Astrocyte of the spinal cord (primary cell): ENCODE measurements at regions not wholly inside any gene's neighbourhood (a gene's known extent, or its start where the extent isn't known, plus 50 kb on each side); places are given as distances from the start of the nearest gene placed in this dataset.

Source experiments
- DNase-seq: peaks from one replicate; pipeline ENCODE4 v3.0.0; 2011; ENCODE audit warnings: low read depth, low spot score
- H3K4me3 ChIP-seq: 2 replicates; pipeline ENCODE4 v1.5.1; 2011; ENCODE audit warnings: low read depth, mild to moderate bottlenecking, low read length, moderate library complexity
- in situ Hi-C: cut with HindIII; loops from 2 replicates; pipeline ENCODE4 v1.10.0; 2017; ENCODE audit warnings: low sequenced_read_pairs
- TF ChIP-seq, protein P1 (sequence below): IDR thresholded peaks from 2 replicates; pipeline ENCODE4 v1.5.1; 2012; ENCODE audit warnings: low read depth, mild to moderate bottlenecking, low read length, inconsistent platforms

DNA sequence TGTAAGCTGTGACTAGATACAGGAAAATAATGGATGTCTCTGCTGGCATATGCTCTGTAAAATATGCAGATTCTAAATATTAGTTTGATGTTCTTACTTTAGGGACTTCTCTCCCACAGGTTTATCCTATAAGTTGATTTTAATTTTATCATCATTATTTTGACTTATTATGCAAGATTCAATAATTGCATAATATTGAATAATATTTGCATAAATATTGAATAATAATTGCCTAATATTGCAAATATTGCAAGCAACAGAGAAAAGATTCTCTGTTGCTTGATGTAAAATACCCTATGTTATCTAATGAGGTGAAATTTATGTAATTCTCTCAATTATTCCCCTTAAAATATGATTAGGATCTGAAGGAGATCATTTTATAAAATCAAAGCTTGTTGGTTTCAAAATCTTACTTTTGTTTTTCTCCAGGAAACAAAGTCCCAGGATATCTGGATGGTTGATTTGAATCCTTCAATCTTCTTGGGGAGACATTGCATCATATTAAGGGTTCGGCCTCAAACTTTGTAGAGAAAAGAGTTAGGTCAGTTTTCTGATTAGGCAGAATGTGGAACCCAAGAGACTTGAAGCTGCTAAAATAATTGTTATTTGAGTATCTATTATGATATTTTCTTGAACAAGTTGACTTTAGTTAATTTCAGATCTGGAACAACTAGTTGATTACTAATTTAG lies 92.8 kb upstream of the MTPN start:
- TF ChIP-seq, protein P1, sequence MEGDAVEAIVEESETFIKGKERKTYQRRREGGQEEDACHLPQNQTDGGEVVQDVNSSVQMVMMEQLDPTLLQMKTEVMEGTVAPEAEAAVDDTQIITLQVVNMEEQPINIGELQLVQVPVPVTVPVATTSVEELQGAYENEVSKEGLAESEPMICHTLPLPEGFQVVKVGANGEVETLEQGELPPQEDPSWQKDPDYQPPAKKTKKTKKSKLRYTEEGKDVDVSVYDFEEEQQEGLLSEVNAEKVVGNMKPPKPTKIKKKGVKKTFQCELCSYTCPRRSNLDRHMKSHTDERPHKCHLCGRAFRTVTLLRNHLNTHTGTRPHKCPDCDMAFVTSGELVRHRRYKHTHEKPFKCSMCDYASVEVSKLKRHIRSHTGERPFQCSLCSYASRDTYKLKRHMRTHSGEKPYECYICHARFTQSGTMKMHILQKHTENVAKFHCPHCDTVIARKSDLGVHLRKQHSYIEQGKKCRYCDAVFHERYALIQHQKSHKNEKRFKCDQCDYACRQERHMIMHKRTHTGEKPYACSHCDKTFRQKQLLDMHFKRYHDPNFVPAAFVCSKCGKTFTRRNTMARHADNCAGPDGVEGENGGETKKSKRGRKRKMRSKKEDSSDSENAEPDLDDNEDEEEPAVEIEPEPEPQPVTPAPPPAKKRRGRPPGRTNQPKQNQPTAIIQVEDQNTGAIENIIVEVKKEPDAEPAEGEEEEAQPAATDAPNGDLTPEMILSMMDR = no peak
- in situ Hi-C loops = no loop called here
- no peak for DNase-seq
- no peak overlapping the region for H3K4me3 ChIP-seq

DNA sequence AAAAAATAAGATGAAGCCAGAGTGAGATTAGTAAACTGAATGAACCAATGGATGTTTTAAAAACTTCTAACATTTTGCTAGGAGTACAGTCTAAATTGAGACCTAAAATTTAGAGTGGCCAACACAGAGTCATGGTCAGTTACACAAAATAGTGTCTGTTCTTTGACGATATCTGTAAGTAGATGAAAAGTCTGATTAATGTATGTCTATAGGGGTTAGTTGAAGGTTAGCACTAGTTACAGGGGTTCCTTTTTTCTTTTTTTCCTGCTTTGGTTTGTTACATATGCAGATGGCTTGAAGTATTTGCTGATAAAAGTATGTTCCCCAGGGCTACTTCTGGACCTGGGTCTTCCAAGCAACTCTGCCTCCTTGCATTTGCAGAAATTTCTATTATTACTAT lies 90.1 kb upstream of the MTPN start:
- no peak overlapping the region for H3K4me3 ChIP-seq
- in situ Hi-C loops = no loop called here
- TF ChIP-seq, protein P1 = no peak
- DNase-seq = no peak

DNA sequence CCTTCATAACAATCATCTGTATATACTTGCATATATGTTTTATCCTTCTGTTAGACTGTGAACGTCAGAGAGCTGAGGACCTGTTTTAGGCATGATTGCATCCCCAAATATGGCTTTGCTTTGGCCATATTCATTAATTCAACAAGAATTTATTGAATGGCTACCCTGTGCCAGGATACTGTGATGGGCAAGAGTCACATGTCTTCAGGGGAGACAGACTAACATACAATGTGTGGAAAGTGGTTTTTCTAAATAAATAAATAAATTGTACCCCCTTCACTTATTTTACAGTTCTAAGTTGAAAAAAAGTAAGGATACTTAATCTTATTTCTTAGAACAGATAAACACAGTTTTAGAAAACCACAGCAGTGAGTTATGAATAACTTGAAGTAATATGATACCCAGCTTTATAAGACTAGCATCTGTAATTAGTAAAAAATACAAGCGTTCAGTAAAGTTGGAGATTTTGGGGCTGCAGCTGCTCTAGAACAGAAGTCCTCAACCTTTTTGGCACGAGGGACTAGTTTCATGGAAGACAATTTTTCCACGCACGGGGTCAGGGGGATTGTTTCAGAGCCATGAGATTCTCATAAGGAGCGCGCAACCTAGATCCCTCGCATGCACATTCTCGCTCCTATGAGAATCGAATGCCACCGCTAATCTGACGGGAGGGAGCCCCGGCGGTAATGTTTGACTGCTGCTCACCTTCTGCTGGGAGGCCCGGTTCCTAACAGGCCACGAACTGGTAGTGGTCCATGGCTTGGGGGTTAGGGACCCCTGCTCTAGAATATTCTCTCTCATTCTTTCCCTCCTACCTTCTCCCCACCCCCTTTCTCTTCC lies 89.4 kb upstream of the MTPN start:
- no peak for DNase-seq
- in situ Hi-C loops = no loop called here
- TF ChIP-seq, protein P1 = no peak
- H3K4me3 ChIP-seq = no peak overlapping the region

DNA sequence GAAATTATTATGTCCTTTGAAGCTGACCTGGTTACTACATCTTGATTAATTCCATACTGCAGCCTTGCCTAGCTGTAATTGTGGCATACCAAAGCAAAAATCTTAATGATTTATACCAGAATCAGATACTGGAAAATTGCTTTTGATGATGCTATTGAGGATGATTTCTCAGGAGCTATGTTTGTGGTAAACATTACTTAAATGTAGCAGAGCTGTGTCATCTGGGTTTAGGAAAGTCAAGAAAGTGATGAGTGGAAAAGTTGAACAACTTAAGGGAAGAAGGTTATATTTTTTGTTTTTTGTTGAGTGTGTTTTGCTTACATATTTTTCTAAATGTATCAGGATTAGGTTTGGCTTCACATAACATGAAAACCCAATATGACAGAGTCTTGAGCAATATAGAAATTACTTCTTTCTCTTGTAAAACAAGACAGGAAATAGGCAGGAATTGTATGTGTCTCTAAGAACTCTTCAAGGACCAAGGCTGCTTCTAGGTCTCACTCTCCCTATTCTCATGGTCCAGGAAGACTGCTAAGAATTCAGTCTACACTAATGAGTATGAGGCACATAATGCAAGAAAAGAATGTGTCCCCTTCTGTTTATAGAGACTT lies 87.6 kb upstream of the MTPN start:
- no peak overlapping the region for H3K4me3 ChIP-seq
- DNase-seq = no peak
- in situ Hi-C loops = no loop called here
- TF ChIP-seq, protein P1 = no peak

DNA sequence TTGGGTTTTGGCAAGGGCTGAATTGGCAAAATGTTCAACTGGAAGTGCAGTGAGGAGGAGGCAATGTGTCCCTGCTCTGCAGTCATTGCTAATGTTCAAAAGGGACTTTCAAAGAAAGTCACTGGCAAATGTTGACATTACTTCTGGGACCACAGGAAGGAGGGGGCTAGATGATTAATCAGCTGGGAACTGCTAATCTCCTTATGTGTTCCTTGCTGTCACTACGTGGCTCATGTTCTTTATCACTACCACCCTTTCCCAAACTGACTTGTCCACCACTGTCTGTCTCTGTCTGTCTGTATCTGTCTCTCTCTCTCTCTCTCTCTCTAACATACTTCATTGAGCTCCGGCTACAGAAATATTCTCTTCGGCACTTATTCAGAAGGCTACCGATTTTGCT lies 86.9 kb upstream of the MTPN start:
- TF ChIP-seq, protein P1 = no peak
- H3K4me3 ChIP-seq = no peak overlapping the region
- DNase-seq = no peak
- in situ Hi-C loops = no loop called here

DNA sequence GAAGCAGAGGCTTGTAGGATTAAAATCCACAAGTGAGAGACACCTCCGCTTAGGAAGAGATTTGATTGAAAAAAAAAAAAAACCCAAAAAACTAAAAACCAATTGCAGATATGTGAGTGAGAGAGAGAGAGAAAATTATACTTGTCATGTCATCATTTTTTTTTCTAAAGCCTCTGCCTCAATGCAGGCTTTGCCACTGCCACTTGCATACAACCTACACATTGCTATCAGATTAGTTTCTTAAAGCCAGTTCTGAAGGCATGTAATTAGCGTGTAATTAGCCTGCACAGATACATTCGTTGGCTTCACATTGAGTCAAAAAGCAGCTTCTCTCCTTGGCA lies 86.1 kb upstream of the MTPN start:
- in situ Hi-C loops = no loop called here
- TF ChIP-seq, protein P1 = no peak
- no peak for DNase-seq
- H3K4me3 ChIP-seq = no peak overlapping the region
